ENCODE measurements at regions not wholly inside any gene's neighbourhood (a gene's known extent, or its start where the extent isn't known, plus 50 kb on each side); places are given as distances from the start of the nearest gene placed in this dataset.
"Not testable (repeated sequence)": the region's sequence is repeated elsewhere in the genome, so short reads cannot be mapped to it uniquely, and the experiment has no call there.

- DNase-seq: no peak
- no peaks in the 10 kb centered on the region for H3K9me3 ChIP-seq
- no peaks in the 10 kb centered on the region for H3K27me3 ChIP-seq
- 64 to 72% methylated on average over 15 of the region's 15 CpGs for WGBS, 2 donors
- TF ChIP-seq POLR2A (IDR thresholded peaks at IDR 0.05) (no peak), CTCF (IDR thresholded peaks at IDR 0.05) (peak; percentile 36 to 81 (median 66))
- intact Hi-C loops (cut with DNase I): loop anchor here (10.0 kb wide), 1 partner anchor 373 kb away; the partner anchor contains the start of gene SEMA6A
- no peaks in the 10 kb centered on the region for H3K36me3 ChIP-seq
- H3K4me1 ChIP-seq: peaks cover 0 to 5% (median 0%) of the 10 kb centered on the region in 3 donors
- H3K4me3 ChIP-seq: no peak overlapping the region
- no peak overlapping the region for H3K27ac ChIP-seq
Observed at GRCh38 chr5:116947691-116948528, 373.3 kb upstream of the SEMA6A start.

- H3K4me1 ChIP-seq, H3K36me3 ChIP-seq, H3K4me3 ChIP-seq, H3K9me3 ChIP-seq, H3K27ac ChIP-seq, DNase-seq, H3K27me3 ChIP-seq: not testable (repeated sequence)
- intact Hi-C loops (cut with DNase I): loop anchor here (10.0 kb wide), 1 partner anchor 371 kb away; the partner anchor contains the start of gene SEMA6A
- WGBS, 2 donors: 83 to 86% methylated on average over 17 of the region's 17 CpGs
Observed at GRCh38 chr5:116945613-116946382, 371.2 kb upstream of the SEMA6A start.

GRCh38 chr5:116944183-116944582, 369.6 kb upstream of the SEMA6A start:
- Histone ChIP-seq H3K9me3 (no peaks in the 10 kb centered on the region), H3K27ac (no peak overlapping the region)
- WGBS, 2 donors: 39 to 50% methylated on average over 5 of the region's 5 CpGs

GRCh38 chr5:116942622-116943021, 368.0 kb upstream of the SEMA6A start:
- TF ChIP-seq POLR2A (IDR thresholded peaks at IDR 0.05) (no peak), CTCF (IDR thresholded peaks at IDR 0.05) (no peak)
- DNase-seq: no peak
- Histone ChIP-seq H3K4me3 (no peak overlapping the region), H3K36me3 (no peaks in the 10 kb centered on the region), H3K9me3 (no peaks in the 10 kb centered on the region), H3K4me1 (peaks cover 0 to 5% (median 0%) of the 10 kb centered on the region in 3 donors), H3K27me3 (no peaks in the 10 kb centered on the region), H3K27ac (no peak overlapping the region)
- 55 to 56% methylated on average over 5 to 6 of the region's 6 CpGs for WGBS, 2 donors
- intact Hi-C loops (cut with DNase I): loop anchor here (10.0 kb wide), 1 partner anchor 368 kb away; the partner anchor contains the start of gene SEMA6A

More at GRCh38 chr5:116944183-116944582, 369.6 kb upstream of the SEMA6A start:
- H3K27me3 ChIP-seq: no peaks in the 10 kb centered on the region
- no peak for DNase-seq
- peaks cover 0 to 5% (median 0%) of the 10 kb centered on the region in 3 donors for H3K4me1 ChIP-seq
- H3K4me3 ChIP-seq: no peak overlapping the region
- TF ChIP-seq CTCF (IDR thresholded peaks at IDR 0.05): no peak
- TF ChIP-seq POLR2A (IDR thresholded peaks at IDR 0.05): no peak
- H3K36me3 ChIP-seq: no peaks in the 10 kb centered on the region
- intact Hi-C loops (cut with DNase I): loop anchor here (10.0 kb wide), 1 partner anchor 369 kb away; the partner anchor contains the start of gene SEMA6A

- intact Hi-C loops (cut with DNase I): loop anchor here (10.0 kb wide), 1 partner anchor 365 kb away; the partner anchor contains the start of gene SEMA6A
- WGBS, 2 donors: 73 to 80% methylated on average over 7 of the region's 7 CpGs
- TF ChIP-seq POLR2A (IDR thresholded peaks at IDR 0.05) (no peak), CTCF (IDR thresholded peaks at IDR 0.05) (no peak)
- Histone ChIP-seq H3K27me3 (no peaks in the 10 kb centered on the region), H3K4me1 (peaks cover 0 to 5% (median 0%) of the 10 kb centered on the region in 3 donors), H3K27ac (no peak overlapping the region), H3K4me3 (no peak overlapping the region), H3K36me3 (no peaks in the 10 kb centered on the region), H3K9me3 (no peaks in the 10 kb centered on the region)
- DNase-seq: no peak
Observed at GRCh38 chr5:116939641-116940040, 365.0 kb upstream of the SEMA6A start.
